ENCODE measurements at regions not wholly inside any gene's neighbourhood (a gene's known extent, or its start where the extent isn't known, plus 50 kb on each side); places are given as distances from the start of the nearest gene placed in this dataset.
"Not testable (repeated sequence)": the region's sequence is repeated elsewhere in the genome, so short reads cannot be mapped to it uniquely, and the experiment has no call there.

- CTCF ChIA-PET, result interaction anchor here (0.9 kb wide), 1 partner anchor 22 kb away, joined by 5 read pairs; no protein-coding TSS in a partner anchor
- H3K9me3 Mint-ChIP-seq; POLR2A ChIA-PET; ATAC-seq; DNase-seq (ENCODE audit: low spot score); H3K36me3 Mint-ChIP-seq: not testable (repeated sequence)
- Mint-ChIP-seq H3K27me3 (ENCODE audit: low read depth) (peaks cover 16% of the 10 kb centered on the region), H3K4me3 (peak overlapping the region; percentile 72), H3K27ac (0 out of 2 replicates have a peak overlapping the region, but pooled peaks have one; percentile 8), H3K4me1 (peaks cover 11% of the 10 kb centered on the region)
Observed at GRCh38 chr6:99823513-99824235, 170.3 kb downstream of the MCHR2 start.

DNA sequence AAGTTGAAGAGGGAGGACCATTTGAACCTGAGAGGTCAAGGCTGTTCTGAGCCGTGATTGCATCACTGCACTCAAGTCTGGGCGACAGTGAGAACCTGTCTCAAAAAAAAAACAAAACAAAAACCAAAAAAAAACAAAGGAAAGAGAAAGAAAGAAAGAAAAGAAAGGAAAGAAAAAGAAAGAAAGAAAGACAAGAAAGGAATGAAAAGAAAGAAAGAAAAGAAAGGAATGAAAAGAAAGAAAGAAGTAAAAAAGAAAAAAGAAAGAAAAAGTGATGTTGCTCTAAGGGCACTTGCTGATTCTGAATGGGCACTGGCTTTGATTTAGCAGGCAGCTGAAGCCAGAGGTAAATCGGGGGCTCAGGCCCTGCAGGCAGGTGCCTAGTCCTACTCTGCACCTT is 161.0 kb downstream of the MCHR2 start:
- Mint-ChIP-seq H3K36me3 (no peaks in the 10 kb centered on the region), H3K27me3 (ENCODE audit: low read depth) (no peaks in the 10 kb centered on the region), H3K9me3 (no peaks in the 10 kb centered on the region), H3K27ac (no peak overlapping the region), H3K4me1 (no peaks in the 10 kb centered on the region), H3K4me3 (no peak overlapping the region)
- DNase-seq (ENCODE audit: low spot score) (no peak), ATAC-seq (no peak)
- ChIA-PET POLR2A (no interaction called here), CTCF (no interaction called here)
- TF ChIP-seq KAT7 (CRISPR knock-in tag; IDR thresholded peaks at IDR 0.05; ENCODE audit: borderline replicate concordance), result no peak
- peak; percentile 77; the same call in 1 of the 2 replicates for TF ChIP-seq ZNF512 (CRISPR knock-in tag; IDR thresholded peaks at IDR 0.05; ENCODE audit: borderline replicate concordance)

GRCh38 chr6:99836471-99836870 is 157.6 kb downstream of the MCHR2 start:
- DNase-seq (ENCODE audit: low spot score) (no peak), ATAC-seq (no peak)
- peaks cover 13% of the 10 kb centered on the region for H3K27me3 Mint-ChIP-seq (ENCODE audit: low read depth)
- H3K4me3 Mint-ChIP-seq, result no peak overlapping the region
- POLR2A ChIA-PET, result no interaction called here
- TF ChIP-seq CREM (CRISPR knock-in tag; IDR thresholded peaks at IDR 0.05) (no peak), ERG (CRISPR knock-in tag; IDR thresholded peaks at IDR 0.05) (no peak), RELA (CRISPR knock-in tag; IDR thresholded peaks at IDR 0.05; ENCODE audit: borderline replicate concordance) (no peak), NR2C2 (CRISPR knock-in tag; IDR thresholded peaks at IDR 0.05) (no peak), CBFB (CRISPR knock-in tag; IDR thresholded peaks at IDR 0.05; ENCODE audit: low read depth) (no peak), NFYB (CRISPR knock-in tag; conservative IDR thresholded peaks at IDR 0.05; ENCODE audit: low read depth) (no peak), ZNF317 (CRISPR knock-in tag; IDR thresholded peaks at IDR 0.05; ENCODE audit: borderline replicate concordance, low read depth) (no peak), ZNF263 (CRISPR knock-in tag; IDR thresholded peaks at IDR 0.05; ENCODE audit: low read depth) (no peak), SMAD4 (CRISPR knock-in tag; IDR thresholded peaks at IDR 0.05) (no peak), CREB1 (CRISPR knock-in tag; IDR thresholded peaks at IDR 0.05) (no peak), ZNF219 (CRISPR knock-in tag; IDR thresholded peaks at IDR 0.05; ENCODE audit: borderline replicate concordance) (no peak), PREB (CRISPR knock-in tag; IDR thresholded peaks at IDR 0.05; ENCODE audit: borderline replicate concordance) (no peak)
- TF ChIP-seq, protein P1, sequence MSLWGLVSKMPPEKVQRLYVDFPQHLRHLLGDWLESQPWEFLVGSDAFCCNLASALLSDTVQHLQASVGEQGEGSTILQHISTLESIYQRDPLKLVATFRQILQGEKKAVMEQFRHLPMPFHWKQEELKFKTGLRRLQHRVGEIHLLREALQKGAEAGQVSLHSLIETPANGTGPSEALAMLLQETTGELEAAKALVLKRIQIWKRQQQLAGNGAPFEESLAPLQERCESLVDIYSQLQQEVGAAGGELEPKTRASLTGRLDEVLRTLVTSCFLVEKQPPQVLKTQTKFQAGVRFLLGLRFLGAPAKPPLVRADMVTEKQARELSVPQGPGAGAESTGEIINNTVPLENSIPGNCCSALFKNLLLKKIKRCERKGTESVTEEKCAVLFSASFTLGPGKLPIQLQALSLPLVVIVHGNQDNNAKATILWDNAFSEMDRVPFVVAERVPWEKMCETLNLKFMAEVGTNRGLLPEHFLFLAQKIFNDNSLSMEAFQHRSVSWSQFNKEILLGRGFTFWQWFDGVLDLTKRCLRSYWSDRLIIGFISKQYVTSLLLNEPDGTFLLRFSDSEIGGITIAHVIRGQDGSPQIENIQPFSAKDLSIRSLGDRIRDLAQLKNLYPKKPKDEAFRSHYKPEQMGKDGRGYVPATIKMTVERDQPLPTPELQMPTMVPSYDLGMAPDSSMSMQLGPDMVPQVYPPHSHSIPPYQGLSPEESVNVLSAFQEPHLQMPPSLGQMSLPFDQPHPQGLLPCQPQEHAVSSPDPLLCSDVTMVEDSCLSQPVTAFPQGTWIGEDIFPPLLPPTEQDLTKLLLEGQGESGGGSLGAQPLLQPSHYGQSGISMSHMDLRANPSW (CRISPR knock-in tag; conservative IDR thresholded peaks at IDR 0.05; ENCODE audit: low read depth), result no peak
- TF ChIP-seq, protein P2, sequence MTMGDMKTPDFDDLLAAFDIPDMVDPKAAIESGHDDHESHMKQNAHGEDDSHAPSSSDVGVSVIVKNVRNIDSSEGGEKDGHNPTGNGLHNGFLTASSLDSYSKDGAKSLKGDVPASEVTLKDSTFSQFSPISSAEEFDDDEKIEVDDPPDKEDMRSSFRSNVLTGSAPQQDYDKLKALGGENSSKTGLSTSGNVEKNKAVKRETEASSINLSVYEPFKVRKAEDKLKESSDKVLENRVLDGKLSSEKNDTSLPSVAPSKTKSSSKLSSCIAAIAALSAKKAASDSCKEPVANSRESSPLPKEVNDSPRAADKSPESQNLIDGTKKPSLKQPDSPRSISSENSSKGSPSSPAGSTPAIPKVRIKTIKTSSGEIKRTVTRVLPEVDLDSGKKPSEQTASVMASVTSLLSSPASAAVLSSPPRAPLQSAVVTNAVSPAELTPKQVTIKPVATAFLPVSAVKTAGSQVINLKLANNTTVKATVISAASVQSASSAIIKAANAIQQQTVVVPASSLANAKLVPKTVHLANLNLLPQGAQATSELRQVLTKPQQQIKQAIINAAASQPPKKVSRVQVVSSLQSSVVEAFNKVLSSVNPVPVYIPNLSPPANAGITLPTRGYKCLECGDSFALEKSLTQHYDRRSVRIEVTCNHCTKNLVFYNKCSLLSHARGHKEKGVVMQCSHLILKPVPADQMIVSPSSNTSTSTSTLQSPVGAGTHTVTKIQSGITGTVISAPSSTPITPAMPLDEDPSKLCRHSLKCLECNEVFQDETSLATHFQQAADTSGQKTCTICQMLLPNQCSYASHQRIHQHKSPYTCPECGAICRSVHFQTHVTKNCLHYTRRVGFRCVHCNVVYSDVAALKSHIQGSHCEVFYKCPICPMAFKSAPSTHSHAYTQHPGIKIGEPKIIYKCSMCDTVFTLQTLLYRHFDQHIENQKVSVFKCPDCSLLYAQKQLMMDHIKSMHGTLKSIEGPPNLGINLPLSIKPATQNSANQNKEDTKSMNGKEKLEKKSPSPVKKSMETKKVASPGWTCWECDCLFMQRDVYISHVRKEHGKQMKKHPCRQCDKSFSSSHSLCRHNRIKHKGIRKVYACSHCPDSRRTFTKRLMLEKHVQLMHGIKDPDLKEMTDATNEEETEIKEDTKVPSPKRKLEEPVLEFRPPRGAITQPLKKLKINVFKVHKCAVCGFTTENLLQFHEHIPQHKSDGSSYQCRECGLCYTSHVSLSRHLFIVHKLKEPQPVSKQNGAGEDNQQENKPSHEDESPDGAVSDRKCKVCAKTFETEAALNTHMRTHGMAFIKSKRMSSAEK (CRISPR knock-in tag; IDR thresholded peaks at IDR 0.05; ENCODE audit: borderline replicate concordance), result no peak
- TF ChIP-seq, protein P3, sequence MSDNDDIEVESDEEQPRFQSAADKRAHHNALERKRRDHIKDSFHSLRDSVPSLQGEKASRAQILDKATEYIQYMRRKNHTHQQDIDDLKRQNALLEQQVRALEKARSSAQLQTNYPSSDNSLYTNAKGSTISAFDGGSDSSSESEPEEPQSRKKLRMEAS (CRISPR knock-in tag; IDR thresholded peaks at IDR 0.05), result no peak
- H3K4me1 Mint-ChIP-seq, result no peaks in the 10 kb centered on the region
- H3K36me3 Mint-ChIP-seq, result no peaks in the 10 kb centered on the region
- CTCF ChIA-PET, result interaction anchor here (1.3 kb wide), 1 partner anchor 69 kb away, joined by 3 read pairs; no protein-coding TSS in a partner anchor
- no peak overlapping the region for H3K27ac Mint-ChIP-seq
- no peaks in the 10 kb centered on the region for H3K9me3 Mint-ChIP-seq
